ENCODE measurements at regions not wholly inside any gene's neighbourhood (a gene's known extent, or its start where the extent isn't known, plus 50 kb on each side); places are given as distances from the start of the nearest gene placed in this dataset.

GRCh38 chr14:84208451-84208850 is 1321.5 kb upstream of the FLRT2 start:
- Mint-ChIP-seq H3K4me1 (ENCODE audit: low read depth) (no peaks in the 10 kb centered on the region), H3K4me3 (no peak overlapping the region), H3K9me3 (peaks cover 18% of the 10 kb centered on the region), H3K27me3 (ENCODE audit: low read depth) (no peaks in the 10 kb centered on the region), H3K36me3 (ENCODE audit: low read depth) (no peaks in the 10 kb centered on the region), H3K27ac (no peak overlapping the region)
- CTCF ChIA-PET: no interaction called here
- intact Hi-C loops (cut with micrococcal nuclease): no loop called here
- DNase-seq: no peak

- Mint-ChIP-seq H3K27me3 (ENCODE audit: low read depth) (no peaks in the 10 kb centered on the region), H3K4me3 (no peak overlapping the region), H3K36me3 (ENCODE audit: low read depth) (no peaks in the 10 kb centered on the region), H3K27ac (no peak overlapping the region), H3K9me3 (peaks cover 18% of the 10 kb centered on the region), H3K4me1 (ENCODE audit: low read depth) (no peaks in the 10 kb centered on the region)
- intact Hi-C loops (cut with micrococcal nuclease): no loop called here
- CTCF ChIA-PET: no interaction called here
- no peak for DNase-seq
These were observed 1320.9 kb upstream of the FLRT2 start for GRCh38 chr14:84209031-84209430.

- no peak for DNase-seq
- CTCF ChIA-PET: no interaction called here
- no peak overlapping the region for H3K4me3 Mint-ChIP-seq
- H3K27ac Mint-ChIP-seq: no peak overlapping the region
- intact Hi-C loops (cut with micrococcal nuclease): no loop called here
- no peaks in the 10 kb centered on the region for H3K36me3 Mint-ChIP-seq (ENCODE audit: low read depth)
- no peaks in the 10 kb centered on the region for H3K4me1 Mint-ChIP-seq (ENCODE audit: low read depth)
- H3K9me3 Mint-ChIP-seq: peaks cover 13% of the 10 kb centered on the region
- H3K27me3 Mint-ChIP-seq (ENCODE audit: low read depth): no peaks in the 10 kb centered on the region
These were observed 1312.9 kb upstream of the FLRT2 start for GRCh38 chr14:84217066-84217465.

- DNase-seq: no peak
- Mint-ChIP-seq H3K36me3 (ENCODE audit: low read depth) (no peaks in the 10 kb centered on the region), H3K27me3 (ENCODE audit: low read depth) (no peaks in the 10 kb centered on the region), H3K27ac (no peak overlapping the region), H3K9me3 (peaks cover 5% of the 10 kb centered on the region), H3K4me3 (no peak overlapping the region), H3K4me1 (ENCODE audit: low read depth) (no peaks in the 10 kb centered on the region)
- CTCF ChIA-PET: no interaction called here
- intact Hi-C loops (cut with micrococcal nuclease): no loop called here
These were observed 1304.7 kb upstream of the FLRT2 start for GRCh38 chr14:84225268-84225667.

- Mint-ChIP-seq H3K4me3 (no peak overlapping the region), H3K9me3 (peaks cover 10% of the 10 kb centered on the region), H3K27me3 (ENCODE audit: low read depth) (no peaks in the 10 kb centered on the region), H3K4me1 (ENCODE audit: low read depth) (no peaks in the 10 kb centered on the region), H3K27ac (no peak overlapping the region), H3K36me3 (ENCODE audit: low read depth) (no peaks in the 10 kb centered on the region)
- CTCF ChIA-PET: no interaction called here
- intact Hi-C loops (cut with micrococcal nuclease): no loop called here
- no peak for DNase-seq
These were observed 1301.2 kb upstream of the FLRT2 start for GRCh38 chr14:84228702-84229101.

GRCh38 chr14:84234281-84234680 is 1295.7 kb upstream of the FLRT2 start:
- intact Hi-C loops (cut with micrococcal nuclease): no loop called here
- no peaks in the 10 kb centered on the region for H3K27me3 Mint-ChIP-seq (ENCODE audit: low read depth)
- CTCF ChIA-PET: no interaction called here
- H3K4me3 Mint-ChIP-seq: no peak overlapping the region
- H3K9me3 Mint-ChIP-seq: peaks cover 10% of the 10 kb centered on the region
- no peak for DNase-seq
- no peaks in the 10 kb centered on the region for H3K4me1 Mint-ChIP-seq (ENCODE audit: low read depth)
- H3K36me3 Mint-ChIP-seq (ENCODE audit: low read depth): no peaks in the 10 kb centered on the region
- no peak overlapping the region for H3K27ac Mint-ChIP-seq

- H3K9me3 Mint-ChIP-seq: peaks cover 4% of the 10 kb centered on the region
- intact Hi-C loops (cut with micrococcal nuclease): no loop called here
- no peak overlapping the region for H3K27ac Mint-ChIP-seq
- H3K36me3 Mint-ChIP-seq (ENCODE audit: low read depth): no peaks in the 10 kb centered on the region
- no peak for DNase-seq
- no peak overlapping the region for H3K4me3 Mint-ChIP-seq
- CTCF ChIA-PET: no interaction called here
- no peaks in the 10 kb centered on the region for H3K4me1 Mint-ChIP-seq (ENCODE audit: low read depth)
- H3K27me3 Mint-ChIP-seq (ENCODE audit: low read depth): no peaks in the 10 kb centered on the region
These were observed 1293.7 kb upstream of the FLRT2 start for GRCh38 chr14:84236290-84236689.

GRCh38 chr14:84237881-84238280 is 1292.1 kb upstream of the FLRT2 start:
- Mint-ChIP-seq H3K9me3 (peaks cover 7% of the 10 kb centered on the region), H3K36me3 (ENCODE audit: low read depth) (no peaks in the 10 kb centered on the region), H3K27ac (no peak overlapping the region), H3K4me3 (no peak overlapping the region), H3K27me3 (ENCODE audit: low read depth) (no peaks in the 10 kb centered on the region), H3K4me1 (ENCODE audit: low read depth) (no peaks in the 10 kb centered on the region)
- DNase-seq: no peak
- intact Hi-C loops (cut with micrococcal nuclease): no loop called here
- CTCF ChIA-PET: no interaction called here

- Mint-ChIP-seq H3K36me3 (ENCODE audit: low read depth) (no peaks in the 10 kb centered on the region), H3K4me1 (ENCODE audit: low read depth) (no peaks in the 10 kb centered on the region), H3K27me3 (ENCODE audit: low read depth) (no peaks in the 10 kb centered on the region), H3K4me3 (no peak overlapping the region), H3K9me3 (peaks cover 10% of the 10 kb centered on the region), H3K27ac (no peak overlapping the region)
- CTCF ChIA-PET: no interaction called here
- no peak for DNase-seq
- intact Hi-C loops (cut with micrococcal nuclease): no loop called here
These were observed 1282.3 kb upstream of the FLRT2 start for GRCh38 chr14:84247693-84248092.

GRCh38 chr14:84250893-84251292 is 1279.1 kb upstream of the FLRT2 start:
- DNase-seq: no peak
- no peak overlapping the region for H3K4me3 Mint-ChIP-seq
- H3K27ac Mint-ChIP-seq: no peak overlapping the region
- H3K27me3 Mint-ChIP-seq (ENCODE audit: low read depth): no peaks in the 10 kb centered on the region
- no peaks in the 10 kb centered on the region for H3K36me3 Mint-ChIP-seq (ENCODE audit: low read depth)
- H3K9me3 Mint-ChIP-seq: peaks cover 4% of the 10 kb centered on the region
- CTCF ChIA-PET: no interaction called here
- no peaks in the 10 kb centered on the region for H3K4me1 Mint-ChIP-seq (ENCODE audit: low read depth)
- intact Hi-C loops (cut with micrococcal nuclease): no loop called here

GRCh38 chr14:84251411-84252115 is 1278.4 kb upstream of the FLRT2 start:
- intact Hi-C loops (cut with micrococcal nuclease): no loop called here
- H3K27ac Mint-ChIP-seq: no peak overlapping the region
- H3K36me3 Mint-ChIP-seq (ENCODE audit: low read depth): no peaks in the 10 kb centered on the region
- H3K4me1 Mint-ChIP-seq (ENCODE audit: low read depth): no peaks in the 10 kb centered on the region
- peaks cover 5% of the 10 kb centered on the region for H3K9me3 Mint-ChIP-seq
- H3K4me3 Mint-ChIP-seq: no peak overlapping the region
- CTCF ChIA-PET: no interaction called here
- H3K27me3 Mint-ChIP-seq (ENCODE audit: low read depth): no peaks in the 10 kb centered on the region
- no peak for DNase-seq

- no peak for DNase-seq
- Mint-ChIP-seq H3K27ac (no peak overlapping the region), H3K36me3 (ENCODE audit: low read depth) (no peaks in the 10 kb centered on the region), H3K4me1 (ENCODE audit: low read depth) (no peaks in the 10 kb centered on the region), H3K27me3 (ENCODE audit: low read depth) (no peaks in the 10 kb centered on the region), H3K4me3 (no peak overlapping the region), H3K9me3 (peaks cover 6% of the 10 kb centered on the region)
- intact Hi-C loops (cut with micrococcal nuclease): no loop called here
- CTCF ChIA-PET: no interaction called here
These were observed 1277.2 kb upstream of the FLRT2 start for GRCh38 chr14:84252706-84253105.

GRCh38 chr14:84253326-84253725 is 1276.6 kb upstream of the FLRT2 start:
- Mint-ChIP-seq H3K4me1 (ENCODE audit: low read depth) (no peaks in the 10 kb centered on the region), H3K9me3 (peaks cover 6% of the 10 kb centered on the region), H3K4me3 (no peak overlapping the region), H3K27ac (no peak overlapping the region), H3K36me3 (ENCODE audit: low read depth) (no peaks in the 10 kb centered on the region), H3K27me3 (ENCODE audit: low read depth) (no peaks in the 10 kb centered on the region)
- CTCF ChIA-PET: no interaction called here
- intact Hi-C loops (cut with micrococcal nuclease): no loop called here
- no peak for DNase-seq

- Mint-ChIP-seq H3K4me3 (no peak overlapping the region), H3K4me1 (ENCODE audit: low read depth) (no peaks in the 10 kb centered on the region), H3K27ac (no peak overlapping the region), H3K27me3 (ENCODE audit: low read depth) (no peaks in the 10 kb centered on the region), H3K9me3 (peaks cover 6% of the 10 kb centered on the region), H3K36me3 (ENCODE audit: low read depth) (no peaks in the 10 kb centered on the region)
- CTCF ChIA-PET: no interaction called here
- intact Hi-C loops (cut with micrococcal nuclease): no loop called here
- no peak for DNase-seq
These were observed 1275.7 kb upstream of the FLRT2 start for GRCh38 chr14:84254290-84254689.

All from activated naive CD4-positive, alpha-beta T cell treated with anti-CD3 and anti-CD28 coated beads for 36 hours (primary cell).